NCI-H1105 treated with DMSO at 0.1 percent for 48 hours (cell line): ENCODE measurements at regions not wholly inside any gene's neighbourhood (a gene's known extent, or its start where the extent isn't known, plus 50 kb on each side); places are given as distances from the start of the nearest gene placed in this dataset.

Experiments used
- DNase-seq: peaks from one replicate; lab custom pipeline; 2025; lab: John Stamatoyannopoulos, UW

DNA sequence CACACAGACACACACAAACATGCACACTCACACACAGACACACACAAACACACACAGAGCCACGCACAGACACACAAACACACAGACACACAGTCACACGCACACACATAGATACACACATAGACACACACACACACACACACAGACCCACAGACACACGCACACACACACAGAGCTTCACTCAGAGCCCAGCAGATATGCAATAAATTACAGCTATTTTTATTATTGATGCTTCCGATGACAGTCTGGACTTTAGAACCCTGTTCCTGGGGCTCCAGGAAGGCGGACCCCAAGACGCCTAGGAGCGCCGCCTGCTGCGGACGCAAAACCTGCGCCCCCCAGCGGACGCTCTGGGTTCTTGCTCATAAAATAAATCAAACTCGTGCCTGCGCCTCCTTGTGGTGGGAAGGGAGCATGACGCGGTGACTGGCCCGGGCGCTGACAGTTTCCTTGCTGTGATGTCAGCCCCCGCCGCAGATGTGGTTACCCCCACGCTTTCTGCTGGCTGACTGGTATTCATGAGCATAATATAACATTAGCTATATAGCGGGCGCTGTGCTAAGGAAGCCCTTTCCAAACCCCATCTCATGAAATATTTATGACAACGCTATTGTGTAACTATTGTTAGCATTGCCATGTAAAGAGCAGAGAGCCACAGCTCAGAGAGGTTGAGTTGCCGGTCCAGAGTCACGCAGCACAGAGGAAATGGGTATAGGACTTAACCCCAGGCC, 64.4 kb upstream of the TM9SF2 start:
- DNase-seq = peak; percentile 58

GRCh38 chr13:99439048-99439447, 62.2 kb upstream of the TM9SF2 start:
- DNase-seq = no peak

DNA sequence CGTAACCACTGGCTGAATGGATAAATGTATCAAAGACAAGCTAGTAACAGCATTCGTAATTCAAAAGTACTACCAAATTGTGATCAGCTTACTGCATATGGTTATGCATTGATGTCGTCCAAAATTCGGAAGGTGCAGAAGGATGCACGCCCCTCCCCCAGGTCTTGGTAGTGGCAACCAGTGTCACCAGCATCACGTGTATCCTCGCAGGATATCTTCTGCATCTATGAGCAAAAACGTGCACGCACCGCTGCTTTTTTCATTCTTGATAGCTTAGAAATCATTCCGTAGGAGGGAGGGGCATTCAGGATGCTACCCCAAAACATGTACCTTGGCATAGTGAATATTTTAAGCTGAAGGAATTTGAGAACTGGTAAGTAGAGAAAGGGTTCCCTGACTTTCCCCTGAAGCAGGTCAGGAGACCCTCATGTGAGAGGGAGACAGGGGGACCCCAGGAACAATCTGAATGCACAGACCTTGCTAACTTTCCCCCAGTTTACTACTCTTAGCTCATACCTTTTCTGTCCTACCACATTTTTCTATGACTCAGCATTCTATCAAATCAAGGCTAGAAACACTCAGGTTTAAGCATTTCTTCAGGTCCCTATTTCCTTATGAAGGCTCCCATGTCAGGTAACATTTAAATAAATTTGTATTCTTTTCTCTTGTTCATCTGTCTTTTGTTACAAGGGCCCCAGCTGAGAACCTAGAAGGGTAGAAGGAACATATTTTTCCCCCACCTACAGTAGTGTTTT, 61.2 kb upstream of the TM9SF2 start:
- no peak for DNase-seq

- DNase-seq = peak; percentile 45
These were observed 58.9 kb upstream of the TM9SF2 start for GRCh38 chr13:99442273-99442895.

DNA sequence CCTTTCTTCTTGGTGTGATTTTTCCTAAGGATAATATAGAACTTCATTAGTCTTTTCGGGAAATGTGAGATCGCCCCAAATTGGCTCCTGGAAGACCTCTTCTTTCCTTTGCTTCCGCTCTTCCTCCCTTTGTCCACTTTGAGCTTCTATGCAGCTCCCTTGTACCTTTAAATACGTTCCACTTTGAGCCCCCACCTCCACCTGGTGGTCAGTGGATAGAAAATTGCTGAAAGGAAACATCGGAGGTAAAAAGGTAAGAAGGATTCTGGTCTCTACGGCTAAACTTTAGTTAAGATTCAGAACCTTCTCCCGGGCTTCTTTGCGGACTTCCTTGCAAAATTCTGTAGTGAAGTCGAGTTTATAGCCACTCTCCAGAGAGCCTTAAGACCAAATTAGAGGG, 55.0 kb upstream of the TM9SF2 start:
- no peak for DNase-seq

DNA sequence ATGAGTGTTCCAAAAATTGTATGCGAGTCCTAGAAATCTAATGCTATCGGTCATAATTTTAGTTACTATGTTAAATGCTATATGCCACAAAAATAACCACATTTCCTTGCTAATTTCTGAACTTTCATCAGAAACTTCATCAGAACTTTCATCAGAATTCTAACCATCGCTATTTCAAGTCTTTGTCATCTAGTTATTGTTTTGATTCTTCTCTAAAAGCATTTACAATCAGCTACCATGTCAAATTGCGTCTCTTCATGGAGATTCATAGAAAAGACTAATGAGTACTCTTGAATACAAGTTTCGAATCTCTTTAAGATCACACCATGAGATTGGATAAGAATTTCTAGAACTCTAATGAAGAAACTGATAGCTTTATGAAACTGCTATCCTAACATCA, 52.7 kb upstream of the TM9SF2 start:
- DNase-seq = no peak

- no peak for DNase-seq
These were observed 50.9 kb upstream of the TM9SF2 start for GRCh38 chr13:99450416-99450815.
